Lower leg skin (tissue), 3 donors: ENCODE measurements at regions not wholly inside any gene's neighbourhood (a gene's known extent, or its start where the extent isn't known, plus 50 kb on each side); places are given as distances from the start of the nearest gene placed in this dataset.
"Not testable (repeated sequence)": the region's sequence is repeated elsewhere in the genome, so short reads cannot be mapped to it uniquely, and the experiment has no call there.

ENCODE experiments used
- POLR2A ChIP-seq, 2 donors: fragments of 450-650 bp; IDR thresholded peaks; one replicate each; pipeline ENCODE4 v1.6.1; 2016 to 2017; ENCODE audit warnings: antibody characterized with exemption in 2 of 2, mild to moderate bottlenecking in 1 of 2, moderate library complexity in 1 of 2
- TF ChIP-seq, protein P1 (sequence below), 3 donors: fragments of 450-650 bp; IDR thresholded peaks; one replicate each; pipeline ENCODE4 v1.5.1; 2016; ENCODE audit warnings: antibody characterized with exemption in 3 of 3, mild to moderate bottlenecking in 3 of 3, moderate library complexity in 2 of 3

DNA sequence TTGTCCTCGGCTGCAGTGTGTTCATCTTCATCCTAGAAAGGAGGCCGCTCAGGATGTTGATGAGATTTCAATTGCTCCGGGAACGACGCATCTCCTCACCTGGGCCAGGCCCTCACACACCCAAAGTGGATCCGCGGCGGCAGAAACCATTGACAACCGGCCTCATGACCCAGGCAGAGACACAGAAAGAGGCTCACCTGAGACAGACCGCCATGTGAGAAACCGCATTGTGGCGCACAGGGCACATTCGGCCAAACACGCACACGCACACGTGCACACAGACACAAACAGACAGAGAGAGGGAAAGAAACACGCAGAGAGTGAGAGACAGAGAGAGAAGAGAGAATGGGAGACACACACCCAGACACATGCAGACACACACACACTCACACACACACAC, 3879.3 kb downstream of the SRGAP2C start:
- TF ChIP-seq POLR2A (IDR thresholded peaks at IDR 0.05), result not testable (repeated sequence)
- TF ChIP-seq, protein P1, sequence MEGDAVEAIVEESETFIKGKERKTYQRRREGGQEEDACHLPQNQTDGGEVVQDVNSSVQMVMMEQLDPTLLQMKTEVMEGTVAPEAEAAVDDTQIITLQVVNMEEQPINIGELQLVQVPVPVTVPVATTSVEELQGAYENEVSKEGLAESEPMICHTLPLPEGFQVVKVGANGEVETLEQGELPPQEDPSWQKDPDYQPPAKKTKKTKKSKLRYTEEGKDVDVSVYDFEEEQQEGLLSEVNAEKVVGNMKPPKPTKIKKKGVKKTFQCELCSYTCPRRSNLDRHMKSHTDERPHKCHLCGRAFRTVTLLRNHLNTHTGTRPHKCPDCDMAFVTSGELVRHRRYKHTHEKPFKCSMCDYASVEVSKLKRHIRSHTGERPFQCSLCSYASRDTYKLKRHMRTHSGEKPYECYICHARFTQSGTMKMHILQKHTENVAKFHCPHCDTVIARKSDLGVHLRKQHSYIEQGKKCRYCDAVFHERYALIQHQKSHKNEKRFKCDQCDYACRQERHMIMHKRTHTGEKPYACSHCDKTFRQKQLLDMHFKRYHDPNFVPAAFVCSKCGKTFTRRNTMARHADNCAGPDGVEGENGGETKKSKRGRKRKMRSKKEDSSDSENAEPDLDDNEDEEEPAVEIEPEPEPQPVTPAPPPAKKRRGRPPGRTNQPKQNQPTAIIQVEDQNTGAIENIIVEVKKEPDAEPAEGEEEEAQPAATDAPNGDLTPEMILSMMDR (IDR thresholded peaks at IDR 0.05), result not testable (repeated sequence)
